GM18498 (cell line): ENCODE measurements at regions not wholly inside any gene's neighbourhood (a gene's known extent, or its start where the extent isn't known, plus 50 kb on each side); places are given as distances from the start of the nearest gene placed in this dataset.

ENCODE experiments used
- ATAC-seq: cut with Tn5 transposase; IDR thresholded peaks from one replicate; pipeline ENCODE4 v1.9.1; 2021; ENCODE audit warnings: mild to moderate bottlenecking, moderate library complexity; ENCODE audit not compliant: unreplicated experiment

GRCh38 chr15:39286706-39287105 lies 294.2 kb upstream of the THBS1 start:
- no peak for ATAC-seq

- ATAC-seq = no peak
These were observed 293.3 kb upstream of the THBS1 start for GRCh38 chr15:39287322-39288195.

GRCh38 chr15:39290711-39291435 lies 290.0 kb upstream of the THBS1 start:
- ATAC-seq = no peak

GRCh38 chr15:39291690-39292089 lies 289.2 kb upstream of the THBS1 start:
- ATAC-seq = no peak

- peak; percentile 81 for ATAC-seq
These were observed 283.9 kb upstream of the THBS1 start for GRCh38 chr15:39296955-39297354.

GRCh38 chr15:39298271-39298962 lies 282.5 kb upstream of the THBS1 start:
- ATAC-seq = no peak

- no peak for ATAC-seq
These were observed 281.2 kb upstream of the THBS1 start for GRCh38 chr15:39299486-39300267.

GRCh38 chr15:39300451-39301153 lies 280.3 kb upstream of the THBS1 start:
- ATAC-seq = no peak

- ATAC-seq = no peak
These were observed 279.3 kb upstream of the THBS1 start for GRCh38 chr15:39301589-39301999.

- ATAC-seq = no peak
These were observed 277.9 kb upstream of the THBS1 start for GRCh38 chr15:39302936-39303335.

- no peak for ATAC-seq
These were observed 276.6 kb upstream of the THBS1 start for GRCh38 chr15:39304201-39304841.

- no peak for ATAC-seq
These were observed 275.7 kb upstream of the THBS1 start for GRCh38 chr15:39304931-39305728.

GRCh38 chr15:39310633-39311032 lies 270.2 kb upstream of the THBS1 start:
- no peak for ATAC-seq

- peak; percentile 82 for ATAC-seq
These were observed 267.9 kb upstream of the THBS1 start for GRCh38 chr15:39312984-39313383.

- no peak for ATAC-seq
These were observed 267.4 kb upstream of the THBS1 start for GRCh38 chr15:39313467-39313866.

- no peak for ATAC-seq
These were observed 267.0 kb upstream of the THBS1 start for GRCh38 chr15:39313881-39314280.

GRCh38 chr15:39315206-39315850 lies 265.6 kb upstream of the THBS1 start:
- ATAC-seq = no peak

GRCh38 chr15:39317225-39317624 lies 263.7 kb upstream of the THBS1 start:
- no peak for ATAC-seq
